Kidney (tissue), 13 donors: ENCODE measurements at regions not wholly inside any gene's neighbourhood (a gene's known extent, or its start where the extent isn't known, plus 50 kb on each side); places are given as distances from the start of the nearest gene placed in this dataset.

Experiments
- DNase-seq, 5 donors: peaks; one replicate each; pipeline ENCODE4 v3.0.0-alpha.2; 2013 to 2020
- FAIRE-seq: peaks from 2 replicates; lab custom pipeline; 2012; peaks lifted over from hg19 to GRCh38; lab: Jason Lieb, UNC
- H3K27ac ChIP-seq, 2 donors: one replicate each; pipeline ENCODE4 v1.7.0; 2013; ENCODE audit warnings: low read depth in 2 of 2, low read length in 2 of 2, inconsistent platforms in 1 of 2
- H3K27me3 ChIP-seq: one replicate; pipeline ENCODE4 v1.7.1; 2013; ENCODE audit warnings: low read length, inconsistent platforms; ENCODE audit not compliant: control insufficient read depth, insufficient read depth
- H3K36me3 ChIP-seq, 3 donors: one replicate each; pipeline versions ENCODE4 v1.7.0 to v1.7.1; 2013; ENCODE audit warnings: low read length in 3 of 3, control low read depth in 1 of 3, inconsistent platforms in 1 of 3; ENCODE audit not compliant: insufficient read depth in 3 of 3, control insufficient read depth in 2 of 3
- H3K4me1 ChIP-seq, 3 donors: one replicate each; pipeline versions ENCODE4 v1.7.0 to v1.7.1; 2013; ENCODE audit warnings: low read length in 3 of 3, inconsistent platforms in 1 of 3, low read depth in 1 of 3; ENCODE audit not compliant: control insufficient read depth in 2 of 3, insufficient read depth in 2 of 3
- H3K4me3 ChIP-seq, 3 donors: one replicate each; pipeline versions ENCODE4 v1.7.0 to v1.8.1; 2013; ENCODE audit warnings: low read length in 3 of 3, control low read depth in 1 of 3, inconsistent platforms in 1 of 3
- H3K9ac ChIP-seq, 3 donors: one replicate each; pipeline versions ENCODE4 v1.7.0 to v1.7.1; 2013; ENCODE audit warnings: low read length in 3 of 3, control low read depth in 1 of 3, inconsistent platforms in 1 of 3
- H3K9me3 ChIP-seq, 3 donors: one replicate each; pipeline versions ENCODE4 v1.7.0 to v1.7.1; 2013; ENCODE audit warnings: low read length in 3 of 3, control low read depth in 1 of 3, inconsistent platforms in 1 of 3; ENCODE audit not compliant: control insufficient read depth in 2 of 3, insufficient read depth in 1 of 3
- CTCF ChIP-seq: IDR thresholded peaks from 3 replicates; pipeline ENCODE4 v1.5.1; 2012; ENCODE audit warnings: mild to moderate bottlenecking, moderate library complexity, borderline replicate concordance; ENCODE audit not compliant: insufficient read depth; ENCODE audit errors: extremely low read depth
- intact Hi-C: fragments of 100-400 bp; cut with DNase I; formaldehyde crosslinking; loops from one replicate; pipeline ENCODE4 v1.11.1; 2022
- donor health status: control.
- donor health status: control.
- donor health status: control.
- donor health status: control.
- donor health status: control.
- donor health status: DM: yes; HTN: yes; CAD: no.
- donor health status: Normal renal cell carcinoma (clear cell type).

- Histone ChIP-seq H3K9me3 (peaks cover 0 to 13% (median 0%) of the 10 kb centered on the region in 3 donors), H3K9ac (no peak overlapping the region), H3K27ac (no peak overlapping the region), H3K4me3 (no peak overlapping the region), H3K27me3 (no peaks in the 10 kb centered on the region), H3K4me1 (no peaks in the 10 kb centered on the region), H3K36me3 (no peaks in the 10 kb centered on the region)
- intact Hi-C loops = no loop called here
- TF ChIP-seq CTCF = no peak
- DNase-seq = no peak
- FAIRE-seq = no peak
Observed at GRCh38 chr16:55102077-55102476, 171.4 kb downstream of the IRX5 start.

- H3K4me1 ChIP-seq = no peaks in the 10 kb centered on the region
- H3K4me3 ChIP-seq = no peak overlapping the region
- FAIRE-seq (no peak), DNase-seq (no peak)
- intact Hi-C loops = no loop called here
- H3K9me3 ChIP-seq = peaks cover 0 to 13% (median 0%) of the 10 kb centered on the region in 3 donors
- no peaks in the 10 kb centered on the region for H3K36me3 ChIP-seq
- no peak overlapping the region for H3K9ac ChIP-seq
- no peak overlapping the region for H3K27ac ChIP-seq
- TF ChIP-seq CTCF = no peak
- no peaks in the 10 kb centered on the region for H3K27me3 ChIP-seq
Observed at GRCh38 chr16:55102531-55102930, 171.9 kb downstream of the IRX5 start.

GRCh38 chr16:55107851-55108250 is 177.2 kb downstream of the IRX5 start:
- no peak for FAIRE-seq
- Histone ChIP-seq H3K9me3 (no peaks in the 10 kb centered on the region), H3K27ac (no peak overlapping the region), H3K36me3 (no peaks in the 10 kb centered on the region), H3K9ac (no peak overlapping the region), H3K4me1 (no peaks in the 10 kb centered on the region), H3K4me3 (no peak overlapping the region), H3K27me3 (no peaks in the 10 kb centered on the region)
- TF ChIP-seq CTCF = no peak
- no peak for DNase-seq
- intact Hi-C loops = no loop called here

GRCh38 chr16:55113210-55113609 is 182.5 kb downstream of the IRX5 start:
- no peaks in the 10 kb centered on the region for H3K9me3 ChIP-seq
- TF ChIP-seq CTCF = no peak
- H3K27me3 ChIP-seq = no peaks in the 10 kb centered on the region
- H3K4me1 ChIP-seq = no peaks in the 10 kb centered on the region
- no peak for DNase-seq
- no peak overlapping the region for H3K4me3 ChIP-seq
- H3K36me3 ChIP-seq = no peaks in the 10 kb centered on the region
- intact Hi-C loops = no loop called here
- no peak overlapping the region for H3K9ac ChIP-seq
- H3K27ac ChIP-seq = no peak overlapping the region
- FAIRE-seq = no peak
